A549 (cell line): ENCODE measurements at regions not wholly inside any gene's neighbourhood (a gene's known extent, or its start where the extent isn't known, plus 50 kb on each side); places are given as distances from the start of the nearest gene placed in this dataset.
A peak's percentile ranks its signal among the peaks of the same experiment; 100 is the strongest.
"Not testable (repeated sequence)": the region's sequence is repeated elsewhere in the genome, so short reads cannot be mapped to it uniquely, and the experiment has no call there.

Source experiments
- ATAC-seq, 2 experiments: fragments of 200-7000 bp in 1 of 2; fragments of >200 bp in 1 of 2; cut with Nextera tagmentation in 1 of 2; cut with Tn5 transposase in 1 of 2; 3 replicates each; pipeline versions ENCODE4 v1.8.0 to v1.9.1; 2018 to 2020; ENCODE audit warnings: mild to moderate bottlenecking in 1 of 2, moderate library complexity in 1 of 2
- CTCF ChIA-PET: fragments of 300-600 bp; sonication (Branson Sonifier 250); formaldehyde crosslinking; extraction: SDS; loops from one replicate; lab custom pipeline; 2021; ENCODE audit warnings: antibody characterized with exemption, inconsistent platforms; lab: Yijun Ruan, JAX
- POLR2A ChIA-PET: fragments of 350-600 bp; formaldehyde crosslinking; extraction: SDS; loops from one replicate; lab custom pipeline; 2021; ENCODE audit warnings: antibody characterized with exemption, inconsistent platforms; lab: Yijun Ruan, JAX
- DNase-seq, 2 experiments: peaks; one replicate each; pipeline versions ENCODE4 v3.0.0 to v3.0.0-alpha.2; 2011 to 2016; ENCODE audit warnings: low read depth in 1 of 2, low spot score in 1 of 2
- FAIRE-seq: peaks from 2 replicates; lab custom pipeline; 2011; peaks lifted over from hg19 to GRCh38; lab: Jason Lieb, UNC
- H3K27ac ChIP-seq, 2 experiments: fragments of >200 bp; sonication (Bioruptor Twin); formaldehyde crosslinking; 3 replicates each; pipeline ENCODE4 v1.5.1; 2016 to 2017
- H3K4me1 ChIP-seq: fragments of >200 bp; sonication (Bioruptor Twin); formaldehyde crosslinking; 3 replicates; pipeline ENCODE4 v1.6.1; 2016
- H3K4me2 ChIP-seq: fragments of >200 bp; sonication (Bioruptor Twin); formaldehyde crosslinking; 3 replicates; pipeline ENCODE4 v1.6.1; 2016
- H3K4me3 ChIP-seq: fragments of >200 bp; sonication (Bioruptor Twin); formaldehyde crosslinking; 3 replicates; pipeline ENCODE4 v1.5.1; 2016
- H3K9me3 ChIP-seq: fragments of >200 bp; sonication (Bioruptor Twin); formaldehyde crosslinking; 3 replicates; pipeline ENCODE4 v1.6.1; 2016
- BHLHE40 ChIP-seq: IDR thresholded peaks from 2 replicates; pipeline ENCODE4 v1.6.1; 2012; ENCODE audit warnings: low read depth, low read length, inconsistent platforms
- CEBPB ChIP-seq, 2 experiments: fragments of >200 bp in 1 of 2; sonication (Bioruptor Twin) in 1 of 2; formaldehyde crosslinking in 1 of 2; IDR thresholded peaks; 2 replicates each; pipeline ENCODE4 v1.6.1; 2012 to 2016
- JUN ChIP-seq, 2 experiments: fragments of >200 bp; sonication (Bioruptor Twin); formaldehyde crosslinking; IDR thresholded peaks; 2 replicates in 1 of 2; 3 replicates in 1 of 2; pipeline ENCODE4 v1.6.1; 2016 to 2017
- MAZ ChIP-seq: fragments of 150-350 bp; IDR thresholded peaks from 2 replicates; pipeline ENCODE4 v1.6.1; 2014; ENCODE audit warnings: antibody characterized with exemption, low read depth, low read length, borderline replicate concordance
- NR3C1 ChIP-seq: fragments of >200 bp; sonication (Bioruptor Twin); formaldehyde crosslinking; IDR thresholded peaks from 3 replicates; pipeline ENCODE4 v1.6.1; 2017
- WGBS: methylation state at CpG from one replicate; pipeline ENCODE4 v1.1.6; 2017; ENCODE audit errors: missing lambda C conversion rate; 5-methylcytosine and 5-hydroxymethylcytosine counted together
- TF ChIP-seq, protein P1 (sequence below): IDR thresholded peaks from 2 replicates; pipeline ENCODE4 v1.6.1; 2012; ENCODE audit warnings: low read depth, borderline replicate concordance
- TF ChIP-seq, protein P2 (sequence below): IDR thresholded peaks from 2 replicates; pipeline ENCODE4 v1.6.1; 2012
- TF ChIP-seq, protein P3 (sequence below): fragments of 200-600 bp; sonication (generic); IDR thresholded peaks from 2 replicates; pipeline ENCODE4 v1.6.1; 2016; ENCODE audit warnings: antibody characterized with exemption, mild to moderate bottlenecking, moderate library complexity
- TF ChIP-seq, protein P4 (sequence below): fragments of >200 bp; sonication (Bioruptor Twin); formaldehyde crosslinking; IDR thresholded peaks from 3 replicates; pipeline ENCODE4 v1.5.1; 2016
- TF ChIP-seq, protein P5 (sequence below): fragments of 450-650 bp; IDR thresholded peaks from 2 replicates; pipeline ENCODE4 v1.6.1; 2014; ENCODE audit warnings: antibody characterized with exemption
- TF ChIP-seq, protein P6 (sequence below): fragments of >200 bp; sonication (Bioruptor Twin); formaldehyde crosslinking; IDR thresholded peaks from 3 replicates; pipeline ENCODE4 v1.6.1; 2016

DNA sequence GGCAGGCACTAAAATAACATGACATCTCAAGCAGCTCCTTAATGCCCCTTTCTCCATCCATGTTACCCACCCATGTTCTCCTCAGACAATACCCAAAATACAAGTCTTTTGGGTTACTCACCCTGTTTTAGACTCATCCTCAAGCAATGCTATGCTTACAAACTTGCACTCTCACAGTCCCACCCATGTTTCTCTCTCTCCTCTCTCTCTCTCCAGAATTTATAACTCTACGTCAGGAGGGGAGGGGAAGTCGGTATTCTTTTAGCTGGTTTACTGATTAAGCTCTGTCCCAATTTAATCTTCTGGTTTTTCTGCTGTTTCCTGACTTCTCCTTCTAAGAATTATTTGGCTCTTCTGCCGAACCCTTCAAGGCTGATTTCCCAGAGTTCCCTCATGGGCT is 98.0 kb upstream of the NR5A2 start:
- no peak for FAIRE-seq
- CTCF ChIA-PET: no interaction called here
- H3K4me2 ChIP-seq: no peak overlapping the region
- POLR2A ChIA-PET: no interaction called here
- WGBS: 68% methylated on average over 3 of the region's 3 CpGs
- TF ChIP-seq, protein P1, sequence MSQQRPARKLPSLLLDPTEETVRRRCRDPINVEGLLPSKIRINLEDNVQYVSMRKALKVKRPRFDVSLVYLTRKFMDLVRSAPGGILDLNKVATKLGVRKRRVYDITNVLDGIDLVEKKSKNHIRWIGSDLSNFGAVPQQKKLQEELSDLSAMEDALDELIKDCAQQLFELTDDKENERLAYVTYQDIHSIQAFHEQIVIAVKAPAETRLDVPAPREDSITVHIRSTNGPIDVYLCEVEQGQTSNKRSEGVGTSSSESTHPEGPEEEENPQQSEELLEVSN: no peak
- TF ChIP-seq, protein P2, sequence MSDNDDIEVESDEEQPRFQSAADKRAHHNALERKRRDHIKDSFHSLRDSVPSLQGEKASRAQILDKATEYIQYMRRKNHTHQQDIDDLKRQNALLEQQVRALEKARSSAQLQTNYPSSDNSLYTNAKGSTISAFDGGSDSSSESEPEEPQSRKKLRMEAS: no peak
- TF ChIP-seq JUN (IDR thresholded peaks at IDR 0.05) (no peak), CEBPB (IDR thresholded peaks at IDR 0.05) (no peak), BHLHE40 (no peak), MAZ (no peak), NR3C1 (no peak)
- TF ChIP-seq, protein P3, sequence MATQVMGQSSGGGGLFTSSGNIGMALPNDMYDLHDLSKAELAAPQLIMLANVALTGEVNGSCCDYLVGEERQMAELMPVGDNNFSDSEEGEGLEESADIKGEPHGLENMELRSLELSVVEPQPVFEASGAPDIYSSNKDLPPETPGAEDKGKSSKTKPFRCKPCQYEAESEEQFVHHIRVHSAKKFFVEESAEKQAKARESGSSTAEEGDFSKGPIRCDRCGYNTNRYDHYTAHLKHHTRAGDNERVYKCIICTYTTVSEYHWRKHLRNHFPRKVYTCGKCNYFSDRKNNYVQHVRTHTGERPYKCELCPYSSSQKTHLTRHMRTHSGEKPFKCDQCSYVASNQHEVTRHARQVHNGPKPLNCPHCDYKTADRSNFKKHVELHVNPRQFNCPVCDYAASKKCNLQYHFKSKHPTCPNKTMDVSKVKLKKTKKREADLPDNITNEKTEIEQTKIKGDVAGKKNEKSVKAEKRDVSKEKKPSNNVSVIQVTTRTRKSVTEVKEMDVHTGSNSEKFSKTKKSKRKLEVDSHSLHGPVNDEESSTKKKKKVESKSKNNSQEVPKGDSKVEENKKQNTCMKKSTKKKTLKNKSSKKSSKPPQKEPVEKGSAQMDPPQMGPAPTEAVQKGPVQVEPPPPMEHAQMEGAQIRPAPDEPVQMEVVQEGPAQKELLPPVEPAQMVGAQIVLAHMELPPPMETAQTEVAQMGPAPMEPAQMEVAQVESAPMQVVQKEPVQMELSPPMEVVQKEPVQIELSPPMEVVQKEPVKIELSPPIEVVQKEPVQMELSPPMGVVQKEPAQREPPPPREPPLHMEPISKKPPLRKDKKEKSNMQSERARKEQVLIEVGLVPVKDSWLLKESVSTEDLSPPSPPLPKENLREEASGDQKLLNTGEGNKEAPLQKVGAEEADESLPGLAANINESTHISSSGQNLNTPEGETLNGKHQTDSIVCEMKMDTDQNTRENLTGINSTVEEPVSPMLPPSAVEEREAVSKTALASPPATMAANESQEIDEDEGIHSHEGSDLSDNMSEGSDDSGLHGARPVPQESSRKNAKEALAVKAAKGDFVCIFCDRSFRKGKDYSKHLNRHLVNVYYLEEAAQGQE: no peak
- TF ChIP-seq, protein P4, sequence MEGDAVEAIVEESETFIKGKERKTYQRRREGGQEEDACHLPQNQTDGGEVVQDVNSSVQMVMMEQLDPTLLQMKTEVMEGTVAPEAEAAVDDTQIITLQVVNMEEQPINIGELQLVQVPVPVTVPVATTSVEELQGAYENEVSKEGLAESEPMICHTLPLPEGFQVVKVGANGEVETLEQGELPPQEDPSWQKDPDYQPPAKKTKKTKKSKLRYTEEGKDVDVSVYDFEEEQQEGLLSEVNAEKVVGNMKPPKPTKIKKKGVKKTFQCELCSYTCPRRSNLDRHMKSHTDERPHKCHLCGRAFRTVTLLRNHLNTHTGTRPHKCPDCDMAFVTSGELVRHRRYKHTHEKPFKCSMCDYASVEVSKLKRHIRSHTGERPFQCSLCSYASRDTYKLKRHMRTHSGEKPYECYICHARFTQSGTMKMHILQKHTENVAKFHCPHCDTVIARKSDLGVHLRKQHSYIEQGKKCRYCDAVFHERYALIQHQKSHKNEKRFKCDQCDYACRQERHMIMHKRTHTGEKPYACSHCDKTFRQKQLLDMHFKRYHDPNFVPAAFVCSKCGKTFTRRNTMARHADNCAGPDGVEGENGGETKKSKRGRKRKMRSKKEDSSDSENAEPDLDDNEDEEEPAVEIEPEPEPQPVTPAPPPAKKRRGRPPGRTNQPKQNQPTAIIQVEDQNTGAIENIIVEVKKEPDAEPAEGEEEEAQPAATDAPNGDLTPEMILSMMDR: no peak
- TF ChIP-seq, all 56 proteins: peak for 0
- ATAC-seq (no peak), DNase-seq (no peak)
- H3K4me1 ChIP-seq: no peaks in the 10 kb centered on the region
- no peaks in the 10 kb centered on the region for H3K9me3 ChIP-seq
- no peak overlapping the region for H3K4me3 ChIP-seq
- H3K27ac ChIP-seq: no peak overlapping the region

DNA sequence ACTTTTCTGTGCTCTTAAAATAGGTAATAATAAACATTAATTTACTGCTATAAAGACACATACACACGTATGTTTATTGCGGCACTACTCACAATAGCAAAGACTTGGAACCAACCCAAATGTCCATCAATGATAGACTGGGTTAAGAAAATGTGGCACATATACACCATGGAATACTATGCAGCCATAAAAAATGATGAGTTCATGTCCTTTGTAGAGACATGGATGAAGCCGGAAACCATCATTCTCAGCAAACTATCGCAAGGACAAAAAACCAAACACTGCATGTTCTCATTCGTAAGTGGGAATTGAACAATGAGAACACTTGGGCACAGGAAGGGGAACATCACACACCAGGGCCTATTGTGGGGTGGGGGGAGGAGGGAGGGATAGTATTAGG is 97.4 kb upstream of the NR5A2 start:
- WGBS: 99% methylated on average over 5 of the region's 5 CpGs
- H3K4me1 ChIP-seq, H3K4me3 ChIP-seq, H3K4me2 ChIP-seq, CTCF ChIA-PET, POLR2A ChIA-PET, DNase-seq, H3K9me3 ChIP-seq, FAIRE-seq, ATAC-seq, H3K27ac ChIP-seq: not testable (repeated sequence)

DNA sequence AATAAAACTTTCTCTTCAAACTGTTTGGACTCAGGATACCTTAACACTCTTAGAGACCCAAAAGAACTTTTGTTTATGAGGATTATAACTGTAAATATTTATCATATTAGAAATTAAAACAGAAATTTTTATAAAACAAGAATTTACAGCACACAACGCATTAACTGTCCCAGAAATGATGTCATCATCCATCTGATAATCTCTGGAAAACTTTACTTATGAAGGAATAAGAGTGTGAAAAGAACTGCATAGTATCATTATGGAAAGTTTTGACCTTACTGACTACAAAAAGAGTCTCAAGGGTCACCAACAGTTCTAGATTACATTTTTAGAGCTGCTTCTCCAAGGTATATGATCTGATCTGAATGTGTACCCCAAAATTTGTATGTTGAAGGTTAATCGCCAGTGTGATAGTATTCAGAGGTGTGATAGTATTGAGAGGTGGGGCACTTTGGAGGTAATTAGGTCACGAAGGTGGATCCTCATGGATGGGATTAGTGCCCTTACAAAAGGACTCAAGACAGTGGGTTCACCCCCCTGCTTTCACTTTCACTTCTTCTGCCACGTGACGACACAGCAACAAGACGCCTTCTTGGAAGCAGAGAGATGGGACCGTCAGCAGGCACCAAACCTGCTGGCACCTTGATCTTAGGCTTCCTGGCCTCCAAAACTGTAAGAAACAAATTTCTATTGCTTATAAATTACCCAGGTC is 95.7 kb upstream of the NR5A2 start:
- no peaks in the 10 kb centered on the region for H3K4me1 ChIP-seq
- ChIA-PET CTCF (no interaction called here), POLR2A (no interaction called here)
- DNase-seq: peak in 1 of 2 experiments; percentile 69
- WGBS: 69% methylated on average over 7 of the region's 7 CpGs
- TF ChIP-seq, protein P4: no peak
- TF ChIP-seq, protein P5, sequence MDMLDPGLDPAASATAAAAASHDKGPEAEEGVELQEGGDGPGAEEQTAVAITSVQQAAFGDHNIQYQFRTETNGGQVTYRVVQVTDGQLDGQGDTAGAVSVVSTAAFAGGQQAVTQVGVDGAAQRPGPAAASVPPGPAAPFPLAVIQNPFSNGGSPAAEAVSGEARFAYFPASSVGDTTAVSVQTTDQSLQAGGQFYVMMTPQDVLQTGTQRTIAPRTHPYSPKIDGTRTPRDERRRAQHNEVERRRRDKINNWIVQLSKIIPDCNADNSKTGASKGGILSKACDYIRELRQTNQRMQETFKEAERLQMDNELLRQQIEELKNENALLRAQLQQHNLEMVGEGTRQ: peak; percentile 61
- TF ChIP-seq, protein P2: no peak
- TF ChIP-seq, protein P6, sequence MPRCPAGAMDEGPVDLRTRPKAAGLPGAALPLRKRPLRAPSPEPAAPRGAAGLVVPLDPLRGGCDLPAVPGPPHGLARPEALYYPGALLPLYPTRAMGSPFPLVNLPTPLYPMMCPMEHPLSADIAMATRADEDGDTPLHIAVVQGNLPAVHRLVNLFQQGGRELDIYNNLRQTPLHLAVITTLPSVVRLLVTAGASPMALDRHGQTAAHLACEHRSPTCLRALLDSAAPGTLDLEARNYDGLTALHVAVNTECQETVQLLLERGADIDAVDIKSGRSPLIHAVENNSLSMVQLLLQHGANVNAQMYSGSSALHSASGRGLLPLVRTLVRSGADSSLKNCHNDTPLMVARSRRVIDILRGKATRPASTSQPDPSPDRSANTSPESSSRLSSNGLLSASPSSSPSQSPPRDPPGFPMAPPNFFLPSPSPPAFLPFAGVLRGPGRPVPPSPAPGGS: no peak
- ATAC-seq: peak in 1 of 2 experiments; percentile 76; a peak in 3 of 6 replicates
- peak overlapping the region; percentile 31 for H3K4me3 ChIP-seq
- H3K27ac ChIP-seq: peak overlapping the region; percentile 54 to 77
- no peaks in the 10 kb centered on the region for H3K9me3 ChIP-seq
- no peak for FAIRE-seq
- H3K4me2 ChIP-seq: peak overlapping the region; percentile 68
